ENCODE measurements at regions not wholly inside any gene's neighbourhood (a gene's known extent, or its start where the extent isn't known, plus 50 kb on each side); places are given as distances from the start of the nearest gene placed in this dataset.

- Histone ChIP-seq H3K4me1 (ENCODE audit: control insufficient read depth, insufficient read depth, low read length) (no peaks in the 10 kb centered on the region), H3K27me3 (ENCODE audit: control insufficient read depth, insufficient read depth, low read length) (no peaks in the 10 kb centered on the region), H4K91ac (ENCODE audit: insufficient read depth, low read depth, low read length) (no peak overlapping the region), H3K36me3 (ENCODE audit: control insufficient read depth, insufficient read depth, low read length) (no peaks in the 10 kb centered on the region), H3K4me2 (ENCODE audit: low read depth, low read length) (no peak overlapping the region), H2AK9ac (replicated peaks; ENCODE audit: low read depth, low read length, poor library complexity) (no peak overlapping the region), H3K4me3 (ENCODE audit: insufficient read depth, low read depth, low read length) (no peak overlapping the region), H3K23ac (ENCODE audit: low read depth, low read length) (no peak overlapping the region), H4K20me1 (ENCODE audit: insufficient read depth, low read length) (no peaks in the 10 kb centered on the region), H3K9me1 (ENCODE audit: insufficient read depth, low read length) (no peaks in the 10 kb centered on the region), H3K27ac (ENCODE audit: insufficient read depth, low read length) (no peak overlapping the region), H3K9me3 (ENCODE audit: control insufficient read depth, insufficient read depth, low read length) (no peaks in the 10 kb centered on the region), H4K8ac (ENCODE audit: low read depth in 2 of 2, low read length in 2 of 2) (no peak overlapping the region), H2BK15ac (ENCODE audit: low read depth, low read length) (no peak overlapping the region), H2AFZ (replicated peaks; ENCODE audit: low read length, poor library complexity) (no peak overlapping the region), H2BK5ac (ENCODE audit: low read depth, low read length, poor library complexity, severe bottlenecking) (no peak overlapping the region), H3K4ac (ENCODE audit: low read depth, low read length) (no peak overlapping the region), H4K5ac (ENCODE audit: low read depth, low read length) (no peak overlapping the region), H3K79me1 (ENCODE audit: low read depth in 1 of 2, low read length in 2 of 2) (no peaks in the 10 kb centered on the region), H3K9ac (ENCODE audit: low read depth, low read length) (no peak overlapping the region), H3K18ac (ENCODE audit: low read depth, low read length) (no peak overlapping the region), H3K56ac (ENCODE audit: extremely low read depth, insufficient read depth, low read length) (no peak overlapping the region), H3K14ac (replicated peaks; ENCODE audit: low read depth, low read length) (no peak overlapping the region), H2AK5ac (ENCODE audit: low read depth, low read length) (no peak overlapping the region), H2BK120ac (ENCODE audit: low read depth, low read length) (no peak overlapping the region), H2BK20ac (ENCODE audit: low read depth, low read length) (no peak overlapping the region)
- in situ Hi-C loops (cut with MboI; ENCODE audit: low sequenced_read_pairs): no loop called here
- BruUV-seq (replicated peaks): no TSS peak
- ChIA-PET POLR2A (ENCODE audit: unreplicated experiment) (no interaction called here), CTCF (no interaction called here)
- intact Hi-C loops (cut with micrococcal nuclease): no loop called here
- ATAC-seq (ENCODE audit: low read depth) (no peak), DNase-seq (no peak)
- dilution Hi-C loops (cut with HindIII; ENCODE audit: low sequenced_read_pairs, unreplicated experiment): no loop called here
- WGBS, 2 experiments (ENCODE audit: extremely low coverage in 2 of 2, insufficient read length in 1 of 2): no CpG with 5 or more reads among the region's 3 CpGs
- no peak for TF ChIP-seq MXI1 (IDR thresholded peaks at IDR 0.05; ENCODE audit: borderline replicate concordance, low read depth, low read length)
- TF ChIP-seq SMC3 (IDR thresholded peaks at IDR 0.05; ENCODE audit: low read depth, low read length): no peak
- no peak for TF ChIP-seq CEBPB (IDR thresholded peaks at IDR 0.05; ENCODE audit: low read depth, low read length)
- no peak for TF ChIP-seq POLR2A (IDR thresholded peaks at IDR 0.05; ENCODE audit: low read depth, low read length)
- no peak for TF ChIP-seq RAD21 (IDR thresholded peaks at IDR 0.05; ENCODE audit: low read length)
- TF ChIP-seq CTCF (conservative IDR thresholded peaks at IDR 0.05; ENCODE audit: low read depth, low read length): no peak
Measured at GRCh38 chr19:31784671-31785101, 435.4 kb upstream of the TSHZ3 start.

Data from IMR-90 (cell line).